ENCODE measurements at regions not wholly inside any gene's neighbourhood (a gene's known extent, or its start where the extent isn't known, plus 50 kb on each side); places are given as distances from the start of the nearest gene placed in this dataset.

GRCh38 chr14:29310210-29310609 lies 543.6 kb downstream of the FOXG1 start:
- no peak for DNase-seq

DNA sequence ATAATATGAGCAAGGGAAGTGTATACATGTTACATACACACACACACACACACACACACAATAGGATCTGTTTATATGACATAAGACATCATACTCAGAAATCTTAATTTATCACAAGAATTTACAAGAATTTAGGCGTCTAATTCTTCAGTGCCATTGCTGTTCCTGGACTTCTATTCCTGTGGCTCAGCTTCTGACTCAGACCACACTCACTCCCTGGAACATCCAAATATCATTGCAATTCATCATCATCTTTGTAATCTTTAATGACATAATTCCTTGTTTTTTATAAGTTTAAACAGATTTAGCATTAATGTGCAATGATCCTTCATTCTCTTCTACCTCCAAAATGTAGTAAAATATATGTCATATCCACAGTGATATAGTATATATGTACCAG lies 544.2 kb downstream of the FOXG1 start:
- DNase-seq = no peak

DNA sequence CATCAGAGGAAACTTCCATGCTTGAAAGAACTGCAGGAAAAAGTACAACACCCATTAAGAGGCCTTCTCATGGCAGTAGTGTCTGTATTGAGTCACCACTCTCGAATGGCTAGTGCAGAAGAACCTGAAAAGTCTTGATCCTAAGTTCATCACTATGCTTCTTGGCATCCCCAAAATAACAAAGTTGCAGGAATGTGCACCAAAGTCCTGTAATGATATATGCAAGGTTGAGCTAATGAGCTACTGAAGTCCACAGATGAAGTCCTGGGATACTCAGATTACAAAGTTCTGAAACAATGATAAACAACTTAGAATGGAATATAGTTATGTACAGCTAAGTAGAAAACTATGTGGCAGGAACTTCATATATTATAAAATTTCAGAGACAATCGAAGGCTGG lies 545.4 kb downstream of the FOXG1 start:
- DNase-seq = no peak

GRCh38 chr14:29316936-29317335 lies 550.3 kb downstream of the FOXG1 start:
- no peak for DNase-seq

DNA sequence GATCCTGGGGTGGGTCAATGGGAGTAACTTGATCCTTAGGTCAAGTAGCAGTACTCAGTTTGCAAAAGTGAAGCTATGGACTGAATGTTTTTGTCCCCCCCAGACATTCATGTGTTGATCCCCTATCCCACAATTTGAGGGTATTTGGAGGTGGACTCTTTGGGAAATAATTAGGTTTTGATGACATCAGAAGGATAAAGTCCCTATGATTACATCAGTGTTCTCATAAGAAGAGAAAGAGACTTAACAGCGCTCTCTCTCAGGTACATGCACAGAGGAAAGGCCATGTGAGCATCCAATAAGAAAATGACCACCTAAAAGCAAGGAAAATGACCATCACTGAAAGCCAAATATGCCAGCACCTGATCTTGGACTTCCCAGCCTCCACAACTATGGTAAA lies 550.8 kb downstream of the FOXG1 start:
- DNase-seq = no peak

DNA sequence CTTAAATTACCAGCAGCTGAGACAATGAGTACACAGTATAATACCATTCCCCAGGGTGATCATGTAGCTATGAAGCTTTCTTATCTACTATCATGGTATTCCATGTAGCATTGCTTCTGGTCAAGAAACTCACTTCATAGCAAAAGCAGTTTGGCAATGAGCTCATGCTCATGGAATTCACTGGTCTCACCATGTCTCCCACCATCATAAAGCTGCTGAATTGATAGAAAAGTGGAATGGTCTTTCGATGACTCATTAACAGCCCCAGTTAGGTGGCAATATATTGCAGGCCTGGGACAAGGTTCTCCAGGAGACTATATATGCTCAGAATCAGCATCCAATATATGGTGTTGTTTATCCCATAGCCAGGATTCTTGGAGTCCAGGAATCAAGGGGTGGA lies 553.7 kb downstream of the FOXG1 start:
- DNase-seq = no peak

- no peak for DNase-seq
Measured at GRCh38 chr14:29321646-29322045, 555.1 kb downstream of the FOXG1 start.

DNA sequence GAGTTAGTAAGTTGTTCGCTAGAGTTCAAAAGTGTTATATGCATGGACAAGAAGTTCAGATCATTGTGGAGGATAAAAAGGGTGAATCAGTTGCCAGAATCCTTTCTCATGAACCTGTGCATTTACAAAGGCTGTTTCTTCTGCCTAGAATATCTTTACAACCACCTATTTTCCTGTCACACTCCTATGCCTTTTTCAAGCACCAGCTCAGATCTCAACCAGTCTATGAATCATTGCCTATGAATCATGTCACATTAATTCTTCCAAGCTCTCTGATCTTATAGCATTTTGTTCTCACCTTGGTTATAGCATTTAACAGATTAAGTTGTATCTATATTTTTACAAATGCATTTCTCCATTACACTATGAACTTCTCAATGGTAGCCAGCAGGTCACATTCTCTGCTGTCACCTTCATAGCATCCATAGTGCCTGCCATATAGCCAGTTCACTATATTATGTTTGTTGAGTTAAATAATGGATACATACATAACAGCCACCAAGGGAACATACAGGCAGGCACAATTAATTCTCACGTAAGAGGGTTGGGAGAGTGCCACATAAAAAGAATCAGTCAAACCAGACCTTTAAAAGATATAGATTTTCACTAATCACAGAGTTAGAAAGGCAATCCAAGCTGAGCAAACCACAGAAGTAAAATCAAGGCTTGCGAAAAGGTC lies 573.0 kb downstream of the FOXG1 start:
- no peak for DNase-seq

DNA sequence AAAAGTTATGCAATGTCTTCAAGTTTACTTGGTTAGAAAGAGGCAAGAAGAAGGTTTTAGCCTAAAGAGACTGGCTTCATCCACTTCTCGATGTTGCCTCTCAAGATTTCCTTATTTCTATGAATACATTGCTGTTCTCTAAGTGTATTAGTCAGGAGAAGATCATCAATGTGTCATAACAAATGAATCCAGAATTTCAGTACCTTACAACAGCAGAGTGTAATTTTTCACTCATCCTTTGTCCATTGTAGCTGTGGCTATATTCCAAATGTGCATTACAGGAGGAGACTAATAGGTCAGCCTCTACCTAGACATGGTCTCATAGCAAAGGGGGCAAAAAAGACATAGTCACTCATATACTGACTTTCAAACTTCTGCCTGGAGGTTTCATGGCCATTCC lies 579.1 kb downstream of the PRKD1 start:
- DNase-seq = no peak

GRCh38 chr14:29350496-29350895 lies 577.2 kb downstream of the PRKD1 start:
- no peak for DNase-seq

- no peak for DNase-seq
Measured at GRCh38 chr14:29351996-29352705, 575.5 kb downstream of the PRKD1 start.

DNA sequence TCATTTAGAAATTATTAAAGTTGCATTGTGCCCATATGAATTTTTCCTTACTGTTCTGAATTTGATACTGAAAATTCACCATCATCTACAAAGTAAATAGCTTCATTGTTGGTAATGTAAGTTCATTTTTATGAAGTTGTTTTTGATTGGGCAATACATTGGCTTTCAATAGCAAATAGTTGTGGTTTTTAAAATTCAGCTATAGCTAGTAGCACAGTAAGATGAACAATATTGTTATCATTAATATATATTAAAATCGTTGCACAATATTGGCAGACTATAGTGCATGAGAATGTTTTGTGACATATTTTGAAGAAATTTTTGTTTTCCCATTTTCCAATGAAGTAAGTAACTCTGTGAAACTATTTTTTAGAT lies 575.0 kb downstream of the PRKD1 start:
- DNase-seq = no peak

- no peak for DNase-seq
Measured at GRCh38 chr14:29353513-29353912, 574.1 kb downstream of the PRKD1 start.

- no peak for DNase-seq
Measured at GRCh38 chr14:29354486-29354885, 573.2 kb downstream of the PRKD1 start.

DNA sequence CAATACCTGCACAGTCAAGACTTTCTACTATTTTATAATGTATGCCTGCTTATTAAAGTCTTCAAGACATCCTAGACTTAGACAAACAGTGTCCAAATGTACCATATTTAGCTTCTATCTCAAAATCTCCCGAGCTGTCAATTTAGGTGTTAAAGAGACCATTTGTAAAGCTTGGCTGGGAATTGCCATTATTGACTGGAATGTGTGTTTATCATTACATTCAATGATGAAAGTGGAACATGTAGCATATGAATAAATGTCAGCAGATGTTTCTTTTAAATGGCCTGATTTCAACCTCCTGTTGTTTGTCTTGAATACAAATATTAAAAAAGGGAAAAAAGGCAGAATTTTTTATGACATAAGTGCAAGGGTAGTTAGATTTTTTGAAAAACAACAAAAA lies 572.3 kb downstream of the PRKD1 start:
- DNase-seq = no peak

DNA sequence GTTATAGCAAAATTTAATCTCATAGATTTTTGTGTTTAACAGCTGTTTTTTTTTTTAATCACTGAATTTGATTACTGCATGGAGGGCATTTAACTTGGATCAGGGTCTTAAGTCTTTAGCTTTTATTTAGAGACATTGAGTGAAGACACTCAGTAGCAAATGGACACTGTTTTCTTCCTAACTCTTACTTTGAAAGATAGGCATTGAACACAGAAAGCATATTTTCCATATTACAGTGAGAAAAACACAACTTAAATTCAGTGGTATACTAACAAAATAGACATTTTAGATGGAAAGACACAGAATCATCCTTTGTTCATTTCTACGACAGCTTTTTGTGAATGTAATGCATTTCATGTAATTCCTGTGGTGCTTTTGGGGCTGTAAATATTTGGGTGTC lies 571.8 kb downstream of the PRKD1 start:
- no peak for DNase-seq

DNA sequence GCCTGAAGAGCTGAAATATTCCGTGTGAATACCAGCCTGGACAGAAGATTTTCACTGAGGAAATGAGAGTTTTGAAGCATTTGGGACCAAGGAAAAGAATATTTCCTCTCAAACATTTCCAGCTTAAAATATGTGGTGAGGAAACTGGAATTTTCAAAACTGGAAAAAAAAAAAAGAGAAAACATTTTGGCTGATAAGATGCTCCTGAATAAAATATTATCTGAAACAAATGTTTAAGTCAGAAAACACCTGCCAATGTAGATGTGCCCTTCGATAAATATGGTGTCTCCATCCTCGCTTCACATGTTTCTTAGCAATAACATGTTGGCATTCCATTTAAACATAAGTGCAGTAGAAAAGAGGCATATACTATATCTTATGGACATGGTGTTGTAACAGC lies 567.0 kb downstream of the PRKD1 start:
- DNase-seq = no peak

GRCh38 chr14:29370024-29370423 lies 557.6 kb downstream of the PRKD1 start:
- DNase-seq = no peak

GRCh38 chr14:29376237-29376636 lies 551.4 kb downstream of the PRKD1 start:
- DNase-seq = no peak

DNA sequence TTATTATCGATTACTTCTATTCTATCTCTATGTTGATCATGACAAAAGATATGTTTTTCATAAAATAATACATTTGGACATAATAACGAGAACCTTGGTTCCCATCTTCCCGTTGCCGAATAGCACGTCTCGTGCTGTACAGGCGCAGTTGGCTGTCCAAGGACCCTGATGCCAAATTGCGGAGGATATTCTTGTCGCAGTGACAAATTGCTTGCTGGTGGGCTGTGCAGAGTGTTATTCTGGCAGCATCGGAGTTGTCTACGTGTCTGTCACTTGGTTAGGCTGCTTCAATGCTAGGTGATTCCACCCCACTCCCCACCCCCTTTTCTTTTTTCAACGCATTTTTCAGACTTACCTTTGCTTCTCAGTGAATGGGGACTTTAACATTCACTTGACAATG lies 546.8 kb downstream of the PRKD1 start:
- DNase-seq = no peak

DNA sequence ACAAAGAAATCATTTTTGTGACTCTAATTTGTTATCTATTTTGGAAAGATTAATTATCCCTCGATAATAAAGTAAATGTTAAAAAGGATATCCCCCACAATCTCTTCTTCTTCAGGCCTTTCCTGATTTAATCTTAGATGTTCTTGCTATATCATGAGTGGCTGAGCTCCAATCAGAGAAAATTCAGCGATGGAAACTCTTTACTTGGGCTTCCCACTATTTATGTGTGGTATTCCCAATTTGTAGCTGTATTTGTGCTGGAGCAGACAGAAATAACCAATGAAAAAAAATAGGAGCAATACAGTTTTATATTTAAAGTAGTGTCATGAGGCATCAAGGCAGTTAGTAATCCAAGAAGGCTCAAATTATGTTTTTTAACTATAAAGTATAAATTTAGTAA lies 539.1 kb downstream of the PRKD1 start:
- no peak for DNase-seq

DNA sequence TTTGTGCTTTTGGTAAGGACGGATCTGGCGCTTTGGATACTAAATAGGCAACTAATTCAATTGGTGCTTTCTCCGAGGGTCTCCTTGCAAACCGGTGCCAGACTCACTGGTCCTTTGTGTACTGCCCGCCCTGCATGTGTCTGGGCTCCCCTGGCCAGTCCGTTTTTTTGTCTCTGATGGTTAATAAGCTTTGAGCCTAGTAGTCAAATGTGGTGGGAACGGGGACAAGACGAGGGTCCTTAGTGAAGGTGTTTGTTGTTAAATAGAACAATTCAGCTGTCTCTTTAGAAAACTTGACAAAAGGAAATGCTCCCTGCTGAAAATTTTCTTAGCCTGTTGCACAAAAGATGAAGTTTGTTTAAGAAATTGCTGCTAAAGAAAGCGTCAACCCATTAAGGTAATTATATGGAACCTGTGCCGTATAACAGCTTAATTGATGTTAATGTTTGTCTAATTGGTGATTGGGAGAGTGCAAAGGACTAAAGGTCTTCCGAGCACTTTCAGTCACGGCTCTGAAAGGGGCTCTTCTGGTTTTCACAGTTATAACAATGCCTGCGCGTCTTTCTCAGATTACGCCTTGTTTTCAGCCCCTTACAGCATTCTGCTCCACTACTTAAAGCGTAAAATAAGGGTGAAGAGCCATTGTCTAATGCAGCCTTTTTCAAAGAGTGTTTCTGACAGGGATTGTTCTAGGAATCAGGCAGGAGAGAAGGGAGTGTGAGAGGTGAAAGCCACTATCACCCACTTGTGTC lies 537.4 kb downstream of the PRKD1 start:
- DNase-seq = peak; percentile 41

- DNase-seq = no peak
Measured at GRCh38 chr14:29391231-29391630, 536.4 kb downstream of the PRKD1 start.

DNA sequence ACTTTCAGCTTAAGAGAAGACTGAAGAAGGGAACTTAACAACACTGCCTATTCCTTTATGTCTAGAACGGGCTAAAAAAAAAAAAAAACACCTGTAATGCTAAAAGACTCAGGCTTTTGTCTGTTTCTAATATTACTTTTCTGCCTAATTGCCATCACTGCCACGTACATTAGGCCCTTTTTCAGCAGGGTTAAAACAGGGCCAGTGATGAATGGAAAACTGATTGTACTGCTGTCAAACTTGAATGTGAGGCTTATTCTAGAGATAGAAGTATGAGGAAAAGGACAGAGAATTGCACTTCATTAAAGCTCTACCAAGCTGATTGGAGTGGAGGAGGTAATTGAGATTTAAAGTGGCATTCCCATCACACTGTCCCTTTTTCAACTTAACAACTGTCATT lies 535.8 kb downstream of the PRKD1 start:
- DNase-seq = no peak

Data from NCI-H345 (cell line).